H9 (cell line): ENCODE measurements at regions not wholly inside any gene's neighbourhood (a gene's known extent, or its start where the extent isn't known, plus 50 kb on each side); places are given as distances from the start of the nearest gene placed in this dataset.

Experiments used
- DNase-seq: peaks from one replicate; pipeline ENCODE4 v3.0.0-alpha.2; 2017
- H2AFZ ChIP-seq: one replicate; pipeline ENCODE4 v1.6.1; 2013; ENCODE audit warnings: mild to moderate bottlenecking, low read length, control low read depth, moderate library complexity
- H2AK5ac ChIP-seq: 2 replicates; pipeline ENCODE4 v1.6.1; 2013; ENCODE audit warnings: low read length, control low read depth, mixed read lengths; ENCODE audit not compliant: insufficient read length
- H2BK120ac ChIP-seq: one replicate; pipeline ENCODE4 v1.6.1; 2013; ENCODE audit warnings: low read depth, mild to moderate bottlenecking, low read length, control low read depth, inconsistent platforms; ENCODE audit not compliant: poor library complexity, severe bottlenecking
- H2BK12ac ChIP-seq: 2 replicates; pipeline ENCODE4 v1.6.1; 2013; ENCODE audit warnings: low read length, control low read depth, mixed read lengths, low read depth; ENCODE audit not compliant: insufficient read length
- H2BK15ac ChIP-seq: 2 replicates; pipeline ENCODE4 v1.6.1; 2013; ENCODE audit warnings: low read depth, low read length, control low read depth
- H2BK20ac ChIP-seq: one replicate; pipeline ENCODE4 v1.6.1; 2013; ENCODE audit warnings: low read depth, mild to moderate bottlenecking, low read length, control low read depth, inconsistent platforms; ENCODE audit not compliant: poor library complexity, severe bottlenecking
- H2BK5ac ChIP-seq: 2 replicates; pipeline ENCODE4 v1.6.1; 2013; ENCODE audit warnings: low read length, control low read depth, mixed read lengths; ENCODE audit not compliant: insufficient read length
- H3K14ac ChIP-seq: 2 replicates; pipeline ENCODE4 v1.6.1; 2013; ENCODE audit warnings: low read length, control low read depth; ENCODE audit not compliant: insufficient read depth
- H3K18ac ChIP-seq: 2 replicates; pipeline ENCODE4 v1.6.1; 2013; ENCODE audit warnings: low read depth, mild to moderate bottlenecking, mixed read lengths, low read length, control low read depth; ENCODE audit not compliant: insufficient read length
- H3K23ac ChIP-seq: 2 replicates; pipeline ENCODE4 v1.6.1; 2013; ENCODE audit warnings: low read length, control low read depth, mixed read lengths, low read depth; ENCODE audit not compliant: insufficient read length
- H3K23me2 ChIP-seq: 2 replicates; pipeline ENCODE4 v1.6.1; 2013; ENCODE audit warnings: low read depth, mild to moderate bottlenecking, mixed read lengths, low read length, control low read depth; ENCODE audit not compliant: insufficient read length, poor library complexity, severe bottlenecking
- H3K27ac ChIP-seq: 2 replicates; pipeline ENCODE4 v1.5.1; 2013; ENCODE audit warnings: low read length, control low read depth, mixed read lengths, low read depth; ENCODE audit not compliant: insufficient read length
- H3K27me3 ChIP-seq: 2 replicates; pipeline ENCODE4 v1.6.1; 2013; ENCODE audit warnings: low read length, control low read depth, inconsistent platforms; ENCODE audit not compliant: insufficient read depth
- H3K4ac ChIP-seq: 2 replicates; pipeline ENCODE4 v1.6.1; 2013; ENCODE audit warnings: low read depth, mild to moderate bottlenecking, control low read depth, inconsistent platforms, low read length, moderate library complexity
- H3K4me1 ChIP-seq: 2 replicates; pipeline ENCODE4 v1.6.1; 2013; ENCODE audit warnings: low read length, control low read depth, inconsistent platforms; ENCODE audit not compliant: insufficient read depth
- H3K4me2 ChIP-seq: 2 replicates; pipeline ENCODE4 v1.6.1; 2013; ENCODE audit warnings: low read length, control low read depth, mixed read lengths; ENCODE audit not compliant: insufficient read length, insufficient read depth
- H3K56ac ChIP-seq: 2 replicates; pipeline ENCODE4 v1.6.1; 2013; ENCODE audit warnings: low read depth, mild to moderate bottlenecking, mixed read lengths, low read length, control low read depth; ENCODE audit not compliant: insufficient read length
- H3K79me1 ChIP-seq: 2 replicates; pipeline ENCODE4 v1.6.1; 2013; ENCODE audit warnings: low read depth, mild to moderate bottlenecking, moderate library complexity, low read length, control low read depth, inconsistent platforms; ENCODE audit not compliant: insufficient read depth, poor library complexity, severe bottlenecking
- H3K79me2 ChIP-seq: 2 replicates; pipeline ENCODE4 v1.6.1; 2013; ENCODE audit warnings: low read length, control low read depth, inconsistent platforms; ENCODE audit not compliant: insufficient read depth
- H3K9ac ChIP-seq: 2 replicates; pipeline ENCODE4 v1.6.1; 2013; ENCODE audit warnings: low read length, control low read depth, mixed read lengths; ENCODE audit not compliant: insufficient read length; ENCODE audit errors: extremely low read depth
- H3K9me3 ChIP-seq: one replicate; pipeline ENCODE4 v1.6.1; 2013; ENCODE audit warnings: low read depth, low read length, inconsistent platforms; ENCODE audit not compliant: control insufficient read depth
- H3T11ph ChIP-seq: one replicate; pipeline ENCODE4 v1.6.1; 2013; ENCODE audit warnings: mild to moderate bottlenecking, low read length, control low read depth, inconsistent platforms
- H4K20me1 ChIP-seq: one replicate; pipeline ENCODE4 v1.6.1; 2013; ENCODE audit not compliant: control insufficient read depth, insufficient read length, insufficient read depth
- H4K5ac ChIP-seq: 2 replicates; pipeline ENCODE4 v1.6.1; 2013; ENCODE audit warnings: low read depth, mild to moderate bottlenecking, mixed read lengths, low read length, control low read depth; ENCODE audit not compliant: insufficient read length
- H4K8ac ChIP-seq: replicated peaks from 2 replicates; pipeline ENCODE4 v1.6.1; 2013; ENCODE audit warnings: low read length, control low read depth, mixed read lengths, low read depth; ENCODE audit not compliant: insufficient read length
- H4K91ac ChIP-seq: 2 replicates; pipeline ENCODE4 v1.6.1; 2013; ENCODE audit warnings: low read depth, mild to moderate bottlenecking, moderate library complexity, mixed read lengths, low read length, control low read depth; ENCODE audit not compliant: insufficient read length
- H3K27ac Mint-ChIP-seq, 3 experiments: 2 replicates in 2 of 3; 3 replicates in 1 of 3; pipeline ENCODE4 v1.8.0; 2020 to 2021; ENCODE audit warnings: mixed read lengths in 3 of 3, mild to moderate bottlenecking in 1 of 3, moderate library complexity in 1 of 3
- H3K27me3 Mint-ChIP-seq: 2 replicates; pipeline ENCODE4 v1.8.0; 2021; ENCODE audit warnings: low read depth, mild to moderate bottlenecking, moderate library complexity, mixed read lengths
- H3K36me3 Mint-ChIP-seq, 3 experiments: 2 replicates in 2 of 3; 3 replicates in 1 of 3; pipeline ENCODE4 v1.8.0; 2020 to 2021; ENCODE audit warnings: low read depth in 3 of 3, mixed read lengths in 3 of 3; ENCODE audit not compliant: insufficient read depth in 1 of 3
- H3K4me1 Mint-ChIP-seq, 2 experiments: 2 replicates each; pipeline ENCODE4 v1.8.0; 2020; ENCODE audit warnings: mixed read lengths in 2 of 2
- H3K4me3 Mint-ChIP-seq, 2 experiments: 2 replicates in 1 of 2; 3 replicates in 1 of 2; pipeline ENCODE4 v1.8.0; 2020 to 2021; ENCODE audit warnings: mild to moderate bottlenecking in 2 of 2, mixed read lengths in 2 of 2, moderate library complexity in 1 of 2
- H3K9me3 Mint-ChIP-seq, 2 experiments: 2 replicates in 1 of 2; 3 replicates in 1 of 2; pipeline ENCODE4 v1.8.0; 2020; ENCODE audit warnings: mild to moderate bottlenecking in 2 of 2, mixed read lengths in 2 of 2, moderate library complexity in 1 of 2
- CTCF ChIP-seq: fragments of 200-600 bp; sonication (generic); conservative IDR thresholded peaks from 3 replicates; pipeline ENCODE4 v1.8.0; 2021; ENCODE audit warnings: antibody characterized with exemption, mild to moderate bottlenecking
- WGBS: extraction: QIAGEN DNeasy Blood & Tissue Kit; methylation state at CpG from one replicate; pipeline ENCODE4 v1.1.7; 2013; ENCODE audit warnings: missing lambda C conversion rate, low lambda C conversion rate, mixed read lengths; ENCODE audit not compliant: insufficient read length; ENCODE audit errors: extremely low coverage; 5-methylcytosine and 5-hydroxymethylcytosine counted together

- peaks cover 4 to 6% (median 6%) of the 10 kb centered on the region in 3 experiments; a peak in 3 of 7 replicates for H3K36me3 Mint-ChIP-seq
- no CpG with 5 or more reads among the region's 14 CpGs for WGBS
- H3K14ac ChIP-seq = no peak overlapping the region
Observed at GRCh38 chr1:184851822-184852746, 97.4 kb upstream of the EDEM3 start.

More at GRCh38 chr1:184851822-184852746, 97.4 kb upstream of the EDEM3 start:
- no peak overlapping the region for H4K5ac ChIP-seq
- no peak overlapping the region for H3T11ph ChIP-seq
- H2BK5ac ChIP-seq = no peak overlapping the region
- no peak overlapping the region for H4K8ac ChIP-seq
- H4K91ac ChIP-seq = no peak overlapping the region
- H2BK15ac ChIP-seq = no peak overlapping the region
- H3K27ac Mint-ChIP-seq = no peak overlapping the region
- DNase-seq = no peak
- H3K9ac ChIP-seq = no peak overlapping the region
- no peak overlapping the region for H3K4me2 ChIP-seq
- H2BK12ac ChIP-seq = no peak overlapping the region
- no peak overlapping the region for H2AFZ ChIP-seq
- H3K27ac ChIP-seq = no peak overlapping the region
- H3K4me1 Mint-ChIP-seq = peaks cover 3% of the 10 kb centered on the region in 2 experiments
- H3K27me3 ChIP-seq = no peaks in the 10 kb centered on the region
- H3K23me2 ChIP-seq = no peaks in the 10 kb centered on the region
- no peak overlapping the region for H2BK120ac ChIP-seq
- no peaks in the 10 kb centered on the region for H3K9me3 ChIP-seq
- H3K4me3 Mint-ChIP-seq = no peak overlapping the region
- H3K18ac ChIP-seq = no peak overlapping the region
- H3K56ac ChIP-seq = no peak overlapping the region
- H3K79me1 ChIP-seq = no peaks in the 10 kb centered on the region
- H3K4ac ChIP-seq = no peak overlapping the region
- H3K9me3 Mint-ChIP-seq = peaks cover 0 to 6% of the 10 kb centered on the region in 2 experiments; a peak in 1 of 5 replicates
- peaks cover 2% of the 10 kb centered on the region for H4K20me1 ChIP-seq
- H3K27me3 Mint-ChIP-seq = no peaks in the 10 kb centered on the region
- H2AK5ac ChIP-seq = no peak overlapping the region
- no peak for TF ChIP-seq CTCF
- H3K23ac ChIP-seq = no peak overlapping the region
- peaks cover 3% of the 10 kb centered on the region; the same call in 1 of the 2 replicates for H3K4me1 ChIP-seq
- H3K79me2 ChIP-seq = no peaks in the 10 kb centered on the region
- H2BK20ac ChIP-seq = no peak overlapping the region
